Activated CD8-positive, alpha-beta memory T cell treated with anti-CD3 and anti-CD28 coated beads, Interleukin-2, amount 50 U/mL, for 24 hours (primary cell): ENCODE measurements at regions not wholly inside any gene's neighbourhood (a gene's known extent, or its start where the extent isn't known, plus 50 kb on each side); places are given as distances from the start of the nearest gene placed in this dataset.

Experiments
- DNase-seq: peaks from one replicate; pipeline ENCODE4 v3.0.0-alpha.2; 2020; ENCODE audit errors: extremely low read depth

DNA sequence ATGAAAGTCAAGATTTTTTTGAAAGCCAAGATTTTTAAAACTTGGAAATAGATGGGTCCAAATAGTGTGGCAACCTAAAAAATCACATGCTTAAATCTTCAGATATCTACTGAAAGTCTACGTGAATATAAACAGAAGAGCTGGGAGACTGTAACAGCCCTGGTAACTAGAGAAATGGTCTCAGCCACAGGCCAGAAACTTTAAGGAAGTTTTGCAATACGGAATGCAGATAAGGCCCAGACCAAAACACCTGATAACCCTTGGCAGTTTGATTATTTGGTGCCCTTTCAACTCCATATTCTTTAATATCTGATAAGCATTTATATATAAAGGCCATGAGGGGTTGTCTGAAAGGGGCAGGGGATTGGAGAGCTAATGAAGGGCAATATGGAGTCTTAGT, 537.3 kb upstream of the TGFBR2 start:
- no peak for DNase-seq

DNA sequence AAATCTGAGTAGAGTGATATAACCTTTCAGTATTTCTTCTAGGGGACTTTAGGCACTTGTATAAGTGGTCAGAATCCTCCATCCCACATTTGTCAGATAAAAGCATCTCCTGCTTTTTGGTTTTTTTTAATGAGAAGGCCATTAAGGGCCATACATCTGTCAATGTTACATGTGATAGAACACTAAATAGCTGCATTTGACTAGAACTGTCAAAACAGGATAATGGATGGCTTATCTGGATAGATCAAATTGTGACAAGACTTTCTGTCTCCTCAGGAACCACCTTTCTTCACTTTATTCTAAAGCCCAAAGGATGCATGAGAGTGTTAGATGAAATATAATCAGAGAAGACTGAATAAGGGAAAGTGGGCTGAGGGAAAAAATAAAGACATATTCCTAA, 533.4 kb upstream of the TGFBR2 start:
- DNase-seq = no peak

DNA sequence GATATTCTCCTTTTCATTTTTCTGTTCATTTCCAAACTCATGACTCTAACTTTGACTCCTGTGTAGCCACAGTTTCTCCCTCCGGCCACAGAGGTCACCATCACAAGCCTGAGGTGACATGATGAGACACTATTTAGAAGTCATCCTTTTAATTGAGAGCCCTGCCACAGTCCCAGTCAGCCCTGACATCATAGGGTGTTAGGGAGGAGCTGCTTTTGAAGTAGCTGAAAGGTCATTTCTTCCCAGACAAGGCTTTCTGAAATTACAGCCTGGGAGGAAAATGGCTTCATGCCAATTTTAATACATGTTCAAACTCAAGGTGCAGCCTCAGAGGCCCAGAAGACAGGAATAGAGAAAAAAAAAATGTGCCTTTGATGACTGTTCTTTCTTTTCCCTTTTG, 532.8 kb upstream of the TGFBR2 start:
- no peak for DNase-seq

DNA sequence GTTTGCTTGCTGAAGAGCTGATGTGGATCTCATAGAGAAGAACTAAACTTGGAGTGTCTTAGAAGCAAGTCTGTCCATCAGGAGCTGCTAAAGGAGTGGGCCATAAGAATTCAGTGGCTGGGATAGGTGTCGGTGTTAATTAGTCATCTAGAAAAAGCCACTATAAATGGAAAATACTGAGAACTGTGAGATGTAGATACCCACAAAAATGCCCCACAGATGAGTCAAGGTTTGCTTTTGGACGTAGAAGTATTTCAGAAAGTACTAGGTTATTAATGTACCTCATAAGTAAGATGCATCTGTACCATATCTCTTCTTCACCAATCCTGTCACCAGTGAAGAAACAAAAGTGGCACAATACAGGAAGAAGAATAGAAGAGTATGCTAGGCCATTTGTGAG, 530.9 kb upstream of the TGFBR2 start:
- DNase-seq = no peak

DNA sequence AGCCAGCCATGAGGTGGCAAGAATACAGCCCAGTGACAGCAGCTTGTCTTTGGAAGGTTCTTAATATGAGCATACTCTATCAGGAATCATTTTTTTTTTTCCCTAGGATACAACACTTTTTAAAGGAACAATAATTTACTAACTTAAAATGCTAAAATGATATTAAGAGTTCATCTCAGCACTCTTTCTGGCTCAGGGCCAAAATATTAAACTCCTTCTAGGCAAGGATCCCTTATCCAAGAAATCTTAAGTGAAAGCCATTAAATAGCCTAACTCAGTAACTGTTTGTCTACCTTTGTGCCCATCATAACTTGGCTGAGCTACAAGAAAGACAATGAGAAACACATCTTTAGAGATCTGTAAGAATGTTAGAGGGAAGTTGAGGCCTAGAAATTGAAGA, 529.5 kb upstream of the TGFBR2 start:
- no peak for DNase-seq

DNA sequence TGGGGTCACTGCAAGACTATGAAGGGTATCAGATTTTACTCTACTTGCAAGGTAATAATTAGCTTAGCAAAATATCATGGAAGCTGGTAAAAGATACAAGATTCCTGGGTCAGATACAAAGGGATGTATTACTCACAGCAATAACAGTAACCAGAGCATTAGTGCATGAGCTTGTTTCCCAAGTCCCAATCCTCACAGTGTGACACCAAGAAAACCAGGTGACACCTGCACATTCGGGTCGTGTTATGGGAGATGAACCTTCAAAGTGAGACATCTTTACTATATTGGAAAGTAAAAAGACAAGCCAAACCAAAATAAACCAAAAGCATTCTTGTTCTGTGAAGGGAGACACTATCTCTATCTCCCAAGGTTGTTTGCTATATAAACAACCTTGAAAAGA, 528.7 kb upstream of the TGFBR2 start:
- no peak for DNase-seq

DNA sequence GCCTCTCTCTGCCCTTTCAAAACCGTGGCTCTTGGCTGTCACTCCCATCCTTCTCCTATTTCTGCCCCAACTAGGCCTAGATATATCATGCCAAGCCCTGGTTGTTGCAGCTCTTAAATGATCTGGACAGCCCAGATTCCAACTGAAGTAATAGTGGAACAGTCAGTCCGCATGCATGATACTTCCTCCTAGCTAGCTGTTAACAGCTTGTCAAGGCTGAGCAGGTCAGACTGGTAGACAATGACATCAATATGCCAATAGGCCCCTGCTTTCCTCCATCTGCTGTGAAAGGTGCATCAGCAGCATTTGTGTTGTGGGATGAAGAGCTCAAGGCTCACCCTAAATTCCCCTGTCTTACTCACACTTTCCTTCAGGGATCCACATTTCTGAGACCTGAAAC, 527.7 kb upstream of the TGFBR2 start:
- no peak for DNase-seq

DNA sequence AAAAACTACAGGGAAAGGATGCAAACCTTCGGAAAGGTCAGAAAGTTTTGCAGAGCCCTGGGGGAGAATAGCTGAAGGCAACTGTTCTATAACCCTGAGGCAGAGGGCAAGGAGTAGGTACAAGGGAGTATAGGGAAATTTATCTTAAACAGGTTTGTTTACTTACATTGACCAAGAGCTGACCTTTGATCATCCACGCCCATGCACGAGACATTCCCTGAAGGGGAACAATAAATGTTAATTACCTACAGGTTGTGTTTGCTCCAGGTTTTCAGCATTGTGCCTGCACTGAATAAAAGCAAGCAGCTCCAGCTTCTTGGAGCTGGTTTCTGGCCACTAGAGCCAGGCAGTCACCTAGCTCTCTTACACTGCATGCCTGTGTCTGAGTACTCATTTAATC, 524.5 kb upstream of the TGFBR2 start:
- DNase-seq = no peak

DNA sequence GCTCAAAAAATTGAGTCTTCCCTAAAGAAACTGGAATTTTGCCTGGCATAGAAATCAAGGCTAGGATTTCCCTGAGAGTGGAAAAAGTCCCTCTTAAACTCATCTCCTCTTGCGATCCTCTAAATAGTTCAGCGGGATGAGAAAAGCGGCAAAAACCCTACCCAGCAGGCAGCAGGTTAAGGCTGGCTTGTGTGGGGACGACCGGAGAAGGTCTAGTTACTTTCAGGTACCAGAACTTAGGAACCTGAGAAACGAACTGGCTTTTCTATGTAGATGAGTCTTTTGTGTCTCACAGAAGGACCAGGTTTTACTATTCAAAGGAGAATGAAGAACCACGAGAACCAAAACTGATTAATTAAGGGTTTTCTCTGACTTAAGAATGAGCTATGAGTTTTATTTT, 523.7 kb upstream of the TGFBR2 start:
- no peak for DNase-seq

DNA sequence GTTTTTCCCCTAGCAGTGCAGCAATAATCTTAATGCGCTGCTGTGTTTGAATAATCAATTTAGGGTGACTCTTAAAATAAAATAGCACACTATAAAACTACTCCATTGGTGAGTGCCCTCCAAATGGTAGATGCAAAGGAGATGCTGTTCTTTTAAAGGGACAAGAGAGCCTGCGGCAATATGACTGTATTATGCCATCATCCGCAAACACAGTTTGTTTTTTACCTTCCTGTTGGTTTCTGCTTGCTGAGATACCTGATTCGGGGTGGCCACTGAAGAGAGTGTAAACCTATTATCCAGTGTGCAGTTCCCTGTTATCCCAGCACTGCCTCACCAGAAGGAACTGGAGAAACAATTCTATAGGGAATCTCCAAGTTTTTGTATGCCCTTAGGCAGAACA, 523.1 kb upstream of the TGFBR2 start:
- no peak for DNase-seq

DNA sequence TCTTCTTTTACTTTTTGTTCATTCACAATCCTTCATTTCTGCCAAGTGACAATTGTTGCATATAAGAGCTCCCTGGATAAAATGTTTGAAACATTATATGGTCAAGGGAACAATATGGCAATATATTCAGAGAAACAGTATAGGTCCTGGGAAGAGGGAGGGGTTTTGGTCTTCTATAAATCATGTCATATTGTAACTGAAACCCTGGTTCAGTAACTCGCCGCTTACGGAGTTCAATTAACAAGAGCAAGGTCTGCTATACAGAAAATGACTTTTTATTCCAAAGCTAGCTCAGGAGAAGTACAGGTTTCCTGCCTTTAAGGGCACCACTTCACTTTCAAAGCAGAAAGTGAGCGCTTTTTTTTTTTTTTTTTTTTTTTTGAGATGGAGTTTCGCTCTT, 522.1 kb upstream of the TGFBR2 start:
- DNase-seq = no peak

DNA sequence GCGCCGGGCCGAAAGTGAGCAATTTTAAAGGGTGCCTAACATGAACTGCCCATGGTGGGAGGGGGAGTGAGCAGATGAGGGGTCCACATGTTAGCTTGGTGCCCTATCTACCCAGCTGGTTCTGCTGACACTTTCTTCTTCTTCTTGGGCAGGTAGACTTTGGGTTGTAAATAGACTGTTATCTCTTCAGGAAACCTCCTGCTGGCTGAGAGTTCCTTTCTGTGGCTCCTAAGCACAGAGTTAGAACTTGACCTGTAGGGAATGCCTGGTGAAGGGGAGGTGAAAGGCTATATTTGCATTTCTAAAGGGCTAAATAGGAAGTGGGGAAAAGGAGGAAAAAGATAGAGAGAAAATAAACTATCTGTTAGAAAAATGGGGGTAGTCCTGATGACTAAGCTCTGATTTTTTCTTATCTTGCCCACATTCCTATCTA, 521.4 kb upstream of the TGFBR2 start:
- DNase-seq = no peak

DNA sequence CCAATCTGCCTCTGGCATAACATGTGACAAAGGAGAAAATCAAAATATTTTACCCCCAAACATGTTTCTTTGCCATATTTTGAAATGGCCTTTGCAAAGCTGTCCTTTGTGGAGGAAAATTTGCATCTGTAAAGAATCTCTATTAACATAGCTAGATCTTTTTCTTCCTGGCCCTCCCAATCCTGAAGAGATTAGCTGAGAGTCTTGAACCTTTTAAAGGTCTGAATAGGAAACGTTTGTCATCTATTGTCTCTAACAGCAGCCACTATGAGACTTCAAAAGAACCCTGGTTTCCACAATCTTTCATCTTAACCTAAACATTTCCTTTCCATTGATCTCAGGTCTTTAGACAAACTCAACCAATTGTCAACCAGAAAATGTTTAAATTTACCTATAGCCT, 520.9 kb upstream of the TGFBR2 start:
- DNase-seq = no peak

DNA sequence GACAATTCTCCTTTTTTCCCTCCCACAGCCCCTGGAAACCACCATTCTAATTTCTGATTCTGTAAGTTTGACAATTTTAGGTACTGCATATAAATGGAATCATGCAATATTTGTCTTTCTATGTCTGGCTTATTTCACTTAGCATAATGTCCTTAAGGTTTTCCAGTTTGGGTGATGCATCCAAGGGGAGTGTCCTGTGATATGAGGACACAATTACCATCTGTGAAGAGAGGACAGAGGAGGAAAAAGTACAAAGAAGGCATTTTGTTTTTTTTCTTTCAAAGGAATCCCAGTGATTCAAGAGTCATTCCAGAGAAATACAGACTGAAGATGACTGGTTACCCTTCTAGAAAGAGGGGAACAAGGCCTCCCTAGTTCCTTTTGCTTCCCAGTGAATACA, 514.7 kb upstream of the TGFBR2 start:
- no peak for DNase-seq

DNA sequence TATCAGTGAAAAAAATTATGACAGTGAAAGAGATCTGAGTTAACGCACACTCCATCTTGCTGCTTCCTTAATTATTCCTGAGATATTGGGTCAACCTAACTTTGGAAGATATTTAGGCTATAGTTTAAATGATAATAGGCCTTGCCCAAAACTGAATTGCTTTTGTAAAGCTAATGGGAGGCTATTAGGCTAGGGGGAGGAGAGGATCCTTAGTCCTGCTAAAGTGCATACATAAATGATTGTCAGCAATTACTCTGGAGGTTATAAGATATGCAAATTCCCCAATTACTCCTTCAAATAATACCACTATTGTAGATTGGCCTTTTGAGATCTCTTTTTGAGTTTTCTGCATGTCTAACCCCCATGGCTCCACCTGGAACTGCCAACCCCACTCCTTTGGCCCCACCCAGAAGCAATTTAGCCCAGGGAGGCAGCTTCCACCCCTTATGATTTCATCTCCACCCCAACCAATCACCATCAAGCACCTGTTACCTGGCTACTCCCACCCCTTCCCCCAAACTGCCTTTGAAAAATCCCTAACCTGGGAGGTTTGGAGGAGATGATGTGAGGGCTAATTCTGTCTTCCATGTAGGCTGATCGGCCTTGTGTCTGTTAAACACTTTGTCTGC, 509.3 kb upstream of the TGFBR2 start:
- no peak for DNase-seq

DNA sequence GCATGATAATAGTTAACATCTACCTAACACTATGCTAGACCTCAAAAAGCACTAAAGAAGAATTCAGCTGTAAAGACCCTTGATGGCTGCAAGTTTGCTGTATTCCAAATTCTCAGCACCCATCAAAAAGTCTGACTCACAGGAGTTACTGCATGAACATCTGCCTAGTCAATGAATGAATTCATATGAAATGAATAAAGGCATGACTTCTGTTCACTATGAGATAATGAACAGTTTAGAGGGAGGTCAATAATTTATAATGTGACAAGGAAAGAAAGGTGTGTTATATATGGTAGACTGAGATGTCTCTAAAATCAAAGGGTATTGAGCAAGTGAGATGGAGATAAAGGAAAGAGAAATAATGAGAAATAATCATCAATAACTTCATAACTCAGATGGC, 508.2 kb upstream of the TGFBR2 start:
- DNase-seq = no peak

DNA sequence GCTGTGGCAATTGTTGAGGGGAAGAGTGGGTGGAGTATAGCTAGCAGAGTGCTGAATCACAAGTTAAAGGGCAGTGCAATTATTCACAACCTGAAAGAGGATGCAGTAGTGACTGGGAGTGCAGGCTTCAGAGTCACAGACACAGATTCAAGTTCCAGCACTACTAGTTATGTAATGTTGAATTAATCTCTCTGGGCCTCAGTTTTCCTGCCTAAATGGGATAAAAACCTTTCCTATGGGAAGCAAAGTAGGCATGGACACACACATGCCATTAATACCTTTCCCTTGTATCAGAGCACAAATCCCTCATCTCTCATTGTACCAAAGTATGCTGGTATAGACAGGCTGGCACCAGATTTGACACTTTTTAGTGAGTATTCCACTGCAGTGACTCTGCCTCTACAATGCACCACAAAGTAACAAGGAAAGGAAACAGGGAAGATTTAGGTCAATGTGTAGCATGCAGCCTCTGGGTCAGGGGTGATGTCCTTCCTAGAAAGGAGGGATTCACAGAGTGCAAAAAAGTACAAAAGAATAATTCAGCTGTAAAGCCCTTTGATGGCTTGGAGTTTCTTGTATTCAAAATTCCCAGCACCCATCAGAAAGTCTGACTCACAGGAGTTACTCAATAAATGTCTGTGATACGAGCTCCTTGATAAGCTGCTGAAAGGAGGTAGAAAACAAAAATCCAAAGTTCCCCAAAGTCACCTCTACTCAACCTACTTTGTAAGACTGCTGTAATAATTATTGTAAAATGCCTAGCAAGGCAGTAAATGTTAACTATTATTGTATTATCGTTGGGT, 507.5 kb upstream of the TGFBR2 start:
- no peak for DNase-seq

DNA sequence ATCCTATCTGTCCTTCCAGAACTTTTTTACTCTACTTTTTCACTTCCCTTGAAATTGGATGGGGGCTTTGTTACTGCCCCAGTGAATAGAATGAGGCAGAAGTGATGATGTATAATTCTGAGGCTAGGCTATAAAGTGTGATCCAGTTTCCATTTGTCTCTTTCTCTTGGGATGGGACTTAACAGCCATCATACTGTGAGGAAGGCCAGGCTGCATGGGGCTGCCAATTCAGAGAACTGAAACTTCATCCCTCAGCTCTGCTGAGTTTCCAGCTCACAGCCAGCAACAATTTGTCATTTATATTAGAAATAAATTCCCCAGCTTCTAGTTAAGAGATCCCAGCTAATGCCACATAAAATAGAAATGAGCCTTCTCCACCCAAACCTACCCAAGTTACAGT, 504.0 kb upstream of the TGFBR2 start:
- no peak for DNase-seq

DNA sequence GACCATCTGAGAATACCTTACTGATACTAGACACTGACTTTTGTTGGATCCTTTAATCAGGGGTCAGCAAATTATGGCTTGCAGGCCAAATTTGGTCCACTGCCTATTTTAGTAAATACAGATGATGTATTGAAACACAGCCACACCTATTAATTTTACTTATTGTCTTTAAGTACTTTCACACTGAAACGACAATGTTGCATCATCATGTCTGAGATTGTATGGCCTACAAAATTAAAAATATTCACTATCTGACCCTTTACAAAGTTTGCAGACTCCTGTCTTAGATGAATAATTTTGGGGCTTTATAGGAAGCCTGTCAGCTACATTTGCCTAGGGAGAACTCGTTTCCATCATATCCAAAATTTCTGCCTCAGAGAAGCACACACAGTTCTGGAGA, 503.2 kb upstream of the TGFBR2 start:
- no peak for DNase-seq

DNA sequence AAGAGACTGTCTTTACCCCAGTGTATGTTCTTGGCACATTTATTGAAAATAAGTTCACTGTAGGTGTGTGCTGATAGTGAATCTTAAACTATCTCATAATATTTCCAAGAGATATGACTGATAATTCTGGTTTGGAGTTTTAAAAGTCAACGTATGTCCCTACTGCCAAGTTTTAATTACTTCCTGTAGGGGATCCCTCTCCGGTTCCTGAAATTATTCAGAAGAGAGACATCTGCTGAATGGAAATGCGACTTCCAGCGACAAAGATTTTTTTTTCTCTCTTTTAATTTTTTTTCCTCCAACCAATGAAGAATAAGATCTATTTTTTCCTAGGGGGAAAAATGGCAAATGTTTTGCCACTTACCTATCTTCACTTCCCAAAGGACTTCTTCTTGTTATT, 498.9 kb upstream of the TGFBR2 start:
- DNase-seq = no peak

DNA sequence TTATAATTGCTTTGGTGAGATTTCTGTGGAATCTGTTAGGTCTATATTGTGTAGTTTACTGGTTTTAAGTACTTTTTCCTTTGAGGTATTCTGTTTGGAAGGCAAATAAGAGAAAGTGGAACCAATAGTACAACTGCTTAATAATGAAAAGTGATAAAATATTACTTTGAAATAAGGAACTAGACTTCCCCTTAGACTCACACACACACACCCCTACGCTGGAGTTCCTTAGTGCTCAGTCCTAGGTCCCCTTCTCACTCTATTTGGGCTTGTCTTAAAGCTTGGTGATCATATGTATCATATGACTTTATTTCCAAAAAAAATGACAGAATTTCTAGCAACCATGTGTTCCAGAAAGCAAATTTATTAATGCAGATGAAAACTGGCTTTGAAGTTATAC, 494.0 kb upstream of the TGFBR2 start:
- no peak for DNase-seq

DNA sequence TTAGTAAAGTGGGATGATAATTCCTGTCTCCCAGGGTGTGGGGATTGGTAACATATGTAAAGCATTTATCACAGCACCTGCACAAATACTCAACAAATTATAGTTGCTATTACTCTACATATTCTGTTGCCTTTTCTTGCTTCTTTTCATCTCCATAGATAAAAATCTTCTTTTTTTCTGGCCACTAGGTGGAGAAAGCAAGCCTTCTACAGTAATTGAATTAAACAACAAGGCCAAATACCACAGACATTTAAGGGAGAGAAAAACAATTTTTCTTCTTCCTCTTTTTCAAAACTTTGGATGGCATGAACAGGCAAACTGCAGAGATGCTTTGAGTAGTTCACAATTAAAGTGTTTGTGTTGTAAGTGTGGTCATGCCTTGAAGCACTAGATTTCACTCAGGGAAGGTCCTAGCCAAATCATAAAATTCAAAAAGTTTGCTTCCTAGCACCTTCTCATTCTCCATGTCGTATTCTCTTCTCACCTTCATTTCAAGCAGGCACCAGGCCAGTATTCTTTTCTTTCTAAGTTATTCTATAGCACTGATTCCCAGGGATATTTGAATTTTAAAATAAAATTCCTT, 493.4 kb upstream of the TGFBR2 start:
- no peak for DNase-seq

DNA sequence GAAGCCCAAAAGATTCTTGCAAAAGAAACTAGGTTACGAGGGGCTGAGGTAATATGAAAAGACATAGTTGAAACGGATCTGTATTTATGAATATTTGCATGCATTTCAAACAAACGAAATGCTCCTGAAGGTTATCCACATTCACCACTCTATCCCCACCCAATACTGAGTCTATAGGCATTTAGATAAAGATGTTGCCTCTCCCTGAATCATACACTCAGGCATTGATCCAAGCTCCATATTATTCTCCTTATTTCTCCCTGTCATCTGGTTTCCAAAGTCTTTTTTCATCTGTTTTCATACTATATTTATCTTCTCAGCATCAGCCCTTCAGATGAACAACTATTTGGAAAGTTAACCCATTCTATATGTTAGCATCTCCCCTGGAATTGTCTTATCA, 492.5 kb upstream of the TGFBR2 start:
- no peak for DNase-seq
